A549 (cell line): ENCODE measurements at regions not wholly inside any gene's neighbourhood (a gene's known extent, or its start where the extent isn't known, plus 50 kb on each side); places are given as distances from the start of the nearest gene placed in this dataset.

Source experiments
- ATAC-seq, 2 experiments: fragments of 200-7000 bp in 1 of 2; fragments of >200 bp in 1 of 2; cut with Nextera tagmentation in 1 of 2; cut with Tn5 transposase in 1 of 2; 3 replicates each; pipeline versions ENCODE4 v1.8.0 to v1.9.1; 2018 to 2020; ENCODE audit warnings: mild to moderate bottlenecking in 1 of 2, moderate library complexity in 1 of 2
- CTCF ChIA-PET: fragments of 300-600 bp; sonication (Branson Sonifier 250); formaldehyde crosslinking; extraction: SDS; loops from one replicate; lab custom pipeline; 2021; ENCODE audit warnings: antibody characterized with exemption, inconsistent platforms; lab: Yijun Ruan, JAX
- POLR2A ChIA-PET: fragments of 350-600 bp; formaldehyde crosslinking; extraction: SDS; loops from one replicate; lab custom pipeline; 2021; ENCODE audit warnings: antibody characterized with exemption, inconsistent platforms; lab: Yijun Ruan, JAX
- DNase-seq, 2 experiments: peaks; one replicate each; pipeline versions ENCODE4 v3.0.0 to v3.0.0-alpha.2; 2011 to 2016; ENCODE audit warnings: low read depth in 1 of 2, low spot score in 1 of 2
- FAIRE-seq: peaks from 2 replicates; lab custom pipeline; 2011; peaks lifted over from hg19 to GRCh38; lab: Jason Lieb, UNC
- H3K27ac ChIP-seq, 2 experiments: fragments of >200 bp; sonication (Bioruptor Twin); formaldehyde crosslinking; 3 replicates each; pipeline ENCODE4 v1.5.1; 2016 to 2017
- H3K4me1 ChIP-seq: fragments of >200 bp; sonication (Bioruptor Twin); formaldehyde crosslinking; 3 replicates; pipeline ENCODE4 v1.6.1; 2016
- H3K4me2 ChIP-seq: fragments of >200 bp; sonication (Bioruptor Twin); formaldehyde crosslinking; 3 replicates; pipeline ENCODE4 v1.6.1; 2016
- H3K4me3 ChIP-seq: fragments of >200 bp; sonication (Bioruptor Twin); formaldehyde crosslinking; 3 replicates; pipeline ENCODE4 v1.5.1; 2016
- H3K9me3 ChIP-seq: fragments of >200 bp; sonication (Bioruptor Twin); formaldehyde crosslinking; 3 replicates; pipeline ENCODE4 v1.6.1; 2016
- CEBPB ChIP-seq, 2 experiments: fragments of >200 bp in 1 of 2; sonication (Bioruptor Twin) in 1 of 2; formaldehyde crosslinking in 1 of 2; IDR thresholded peaks; 2 replicates each; pipeline ENCODE4 v1.6.1; 2012 to 2016
- CHD4 ChIP-seq: fragments of 200-600 bp; sonication (generic); IDR thresholded peaks from 2 replicates; pipeline ENCODE4 v1.6.1; 2016; ENCODE audit warnings: antibody characterized with exemption, mild to moderate bottlenecking, borderline replicate concordance
- EHF ChIP-seq: fragments of 250-450 bp; sonication (Bioruptor Pico); IDR thresholded peaks from 2 replicates; pipeline ENCODE4 v1.5.0; 2020; ENCODE audit warnings: mild to moderate bottlenecking
- EHMT2 ChIP-seq: fragments of 200-600 bp; sonication (generic); IDR thresholded peaks from 2 replicates; pipeline ENCODE4 v1.6.1; 2016; ENCODE audit warnings: antibody characterized with exemption, low read depth, mild to moderate bottlenecking, moderate library complexity
- EP300 ChIP-seq, 2 experiments: fragments of >200 bp; sonication (Bioruptor Twin); formaldehyde crosslinking; IDR thresholded peaks; 2 replicates in 1 of 2; 3 replicates in 1 of 2; pipeline ENCODE4 v1.6.1; 2016 to 2017
- FOSB ChIP-seq: fragments of 250-450 bp; sonication (Bioruptor Pico); IDR thresholded peaks from 2 replicates; pipeline ENCODE4 v1.5.0; 2020; ENCODE audit warnings: mild to moderate bottlenecking, moderate library complexity
- FOSL2 ChIP-seq, 2 experiments: fragments of 450-650 bp in 1 of 2; fragments of >200 bp in 1 of 2; sonication (Bioruptor Twin) in 1 of 2; formaldehyde crosslinking; IDR thresholded peaks; 2 replicates each; pipeline versions ENCODE4 v1.5.0 to v1.6.1; 2016 to 2020; ENCODE audit warnings: mild to moderate bottlenecking in 1 of 2, moderate library complexity in 1 of 2
- FOXS1 ChIP-seq: fragments of 250-450 bp; sonication (Bioruptor Pico); IDR thresholded peaks from 2 replicates; pipeline ENCODE4 v1.5.0; 2020; ENCODE audit warnings: mild to moderate bottlenecking, moderate library complexity
- GATA3 ChIP-seq: IDR thresholded peaks from 2 replicates; pipeline ENCODE4 v1.6.1; 2012; ENCODE audit warnings: borderline replicate concordance
- HDAC2 ChIP-seq: fragments of 200-600 bp; sonication (generic); IDR thresholded peaks from 2 replicates; pipeline ENCODE4 v1.6.1; 2016
- JUNB ChIP-seq: fragments of >200 bp; sonication (Bioruptor Twin); formaldehyde crosslinking; IDR thresholded peaks from 2 replicates; pipeline ENCODE4 v1.6.1; 2016
- MAZ ChIP-seq: fragments of 150-350 bp; IDR thresholded peaks from 2 replicates; pipeline ENCODE4 v1.6.1; 2014; ENCODE audit warnings: antibody characterized with exemption, low read depth, low read length, borderline replicate concordance
- NR3C1 ChIP-seq: fragments of >200 bp; sonication (Bioruptor Twin); formaldehyde crosslinking; IDR thresholded peaks from 3 replicates; pipeline ENCODE4 v1.6.1; 2017
- PHF8 ChIP-seq: fragments of 200-600 bp; sonication (generic); IDR thresholded peaks from 2 replicates; pipeline ENCODE4 v1.6.1; 2016; ENCODE audit warnings: low read depth, mild to moderate bottlenecking, antibody characterized with exemption, moderate library complexity, borderline replicate concordance
- POLR2A ChIP-seq: IDR thresholded peaks from 2 replicates; pipeline ENCODE4 v1.6.1; 2012; ENCODE audit warnings: mild to moderate bottlenecking, low read length
- POLR2AphosphoS2 ChIP-seq: conservative IDR thresholded peaks from 2 replicates; pipeline ENCODE4 v1.6.1; 2012; ENCODE audit warnings: low read length, improper control_type of control experiment, inconsistent platforms
- RAD21 ChIP-seq, 2 experiments: fragments of >200 bp in 1 of 2; sonication (Bioruptor Twin) in 1 of 2; formaldehyde crosslinking in 1 of 2; IDR thresholded peaks in 1 of 2; conservative IDR thresholded peaks in 1 of 2; 2 replicates in 1 of 2; 3 replicates in 1 of 2; pipeline ENCODE4 v1.6.1; 2012 to 2018; ENCODE audit warnings: inconsistent platforms in 1 of 2
- RCOR1 ChIP-seq: fragments of 150-350 bp; IDR thresholded peaks from 2 replicates; pipeline ENCODE4 v1.6.1; 2014; ENCODE audit warnings: antibody characterized with exemption, low read length, low read depth
- REST ChIP-seq: fragments of 200-600 bp; sonication (generic); IDR thresholded peaks from 2 replicates; pipeline ENCODE4 v1.6.1; 2016; ENCODE audit warnings: antibody characterized with exemption, mild to moderate bottlenecking, moderate library complexity
- RFX5 ChIP-seq: fragments of 450-650 bp; IDR thresholded peaks from 2 replicates; pipeline ENCODE4 v1.7.1; 2014; ENCODE audit warnings: antibody characterized with exemption, mild to moderate bottlenecking, moderate library complexity
- RNF2 ChIP-seq: fragments of 200-600 bp; sonication (generic); IDR thresholded peaks from 2 replicates; pipeline ENCODE4 v1.6.1; 2016; ENCODE audit warnings: low read depth, mild to moderate bottlenecking, antibody characterized with exemption, moderate library complexity, borderline replicate concordance
- USF2 ChIP-seq: fragments of 450-650 bp; IDR thresholded peaks from 2 replicates; pipeline ENCODE4 v1.6.1; 2014; ENCODE audit warnings: antibody characterized with exemption
- ZC3H11A ChIP-seq: fragments of 450-650 bp; IDR thresholded peaks from 2 replicates; pipeline ENCODE4 v1.6.1; 2014; ENCODE audit warnings: antibody characterized with exemption, mild to moderate bottlenecking
- ZNF302 ChIP-seq: fragments of 250-450 bp; sonication (Bioruptor Pico); IDR thresholded peaks from 2 replicates; pipeline ENCODE4 v1.9.0; 2021; ENCODE audit warnings: inconsistent platforms, mild to moderate bottlenecking, moderate library complexity
- WGBS: methylation state at CpG from one replicate; pipeline ENCODE4 v1.1.6; 2017; ENCODE audit errors: missing lambda C conversion rate; 5-methylcytosine and 5-hydroxymethylcytosine counted together
- TF ChIP-seq, protein P1 (sequence below): fragments of >200 bp; sonication (Bioruptor Twin); formaldehyde crosslinking; IDR thresholded peaks from 3 replicates; pipeline ENCODE4 v1.6.1; 2016
- TF ChIP-seq, protein P2 (sequence below): fragments of >200 bp; sonication (Bioruptor Twin); formaldehyde crosslinking; IDR thresholded peaks from 3 replicates; pipeline ENCODE4 v1.5.1; 2016
- TF ChIP-seq, protein P3 (sequence below): fragments of 250-450 bp; sonication (Bioruptor Pico); IDR thresholded peaks from 2 replicates; pipeline ENCODE4 v1.5.0; 2021; ENCODE audit warnings: mild to moderate bottlenecking, moderate library complexity, borderline replicate concordance
- TF ChIP-seq, protein P4 (sequence below): IDR thresholded peaks from 2 replicates; pipeline ENCODE4 v1.6.1; 2012

DNA sequence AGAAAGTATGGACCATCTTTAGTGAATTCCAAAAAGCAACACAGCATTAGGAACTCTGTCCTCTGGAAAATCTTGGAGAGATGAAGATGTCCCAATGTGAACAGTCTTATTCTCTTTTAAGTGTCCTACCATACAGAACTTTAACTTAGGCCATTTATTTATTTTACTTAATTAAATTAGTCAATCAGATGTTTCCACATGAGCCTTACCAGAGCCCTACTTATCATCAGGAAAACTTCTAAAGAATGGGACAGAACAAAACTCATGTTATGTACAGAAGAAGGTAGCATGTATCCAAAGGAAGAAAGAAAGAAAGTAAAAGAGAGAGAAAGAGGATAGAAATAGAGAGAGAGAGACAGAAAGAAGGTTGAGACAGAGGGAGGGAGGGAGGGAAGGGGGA, 276.4 kb downstream of the ETV1 start:
- Histone ChIP-seq H3K4me3 (no peak overlapping the region), H3K9me3 (0 out of 3 replicates have a peak, but pooled peaks cover 3% of the 10 kb centered on the region)
- no peak for TF ChIP-seq REST
- no peak for TF ChIP-seq CEBPB (IDR thresholded peaks at IDR 0.05)
- TF ChIP-seq, protein P1, sequence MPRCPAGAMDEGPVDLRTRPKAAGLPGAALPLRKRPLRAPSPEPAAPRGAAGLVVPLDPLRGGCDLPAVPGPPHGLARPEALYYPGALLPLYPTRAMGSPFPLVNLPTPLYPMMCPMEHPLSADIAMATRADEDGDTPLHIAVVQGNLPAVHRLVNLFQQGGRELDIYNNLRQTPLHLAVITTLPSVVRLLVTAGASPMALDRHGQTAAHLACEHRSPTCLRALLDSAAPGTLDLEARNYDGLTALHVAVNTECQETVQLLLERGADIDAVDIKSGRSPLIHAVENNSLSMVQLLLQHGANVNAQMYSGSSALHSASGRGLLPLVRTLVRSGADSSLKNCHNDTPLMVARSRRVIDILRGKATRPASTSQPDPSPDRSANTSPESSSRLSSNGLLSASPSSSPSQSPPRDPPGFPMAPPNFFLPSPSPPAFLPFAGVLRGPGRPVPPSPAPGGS = no peak
- TF ChIP-seq ZNF302 = no peak
- TF ChIP-seq RNF2 = no peak
- no peak for TF ChIP-seq ZC3H11A
- TF ChIP-seq JUNB = no peak
- TF ChIP-seq, protein P2, sequence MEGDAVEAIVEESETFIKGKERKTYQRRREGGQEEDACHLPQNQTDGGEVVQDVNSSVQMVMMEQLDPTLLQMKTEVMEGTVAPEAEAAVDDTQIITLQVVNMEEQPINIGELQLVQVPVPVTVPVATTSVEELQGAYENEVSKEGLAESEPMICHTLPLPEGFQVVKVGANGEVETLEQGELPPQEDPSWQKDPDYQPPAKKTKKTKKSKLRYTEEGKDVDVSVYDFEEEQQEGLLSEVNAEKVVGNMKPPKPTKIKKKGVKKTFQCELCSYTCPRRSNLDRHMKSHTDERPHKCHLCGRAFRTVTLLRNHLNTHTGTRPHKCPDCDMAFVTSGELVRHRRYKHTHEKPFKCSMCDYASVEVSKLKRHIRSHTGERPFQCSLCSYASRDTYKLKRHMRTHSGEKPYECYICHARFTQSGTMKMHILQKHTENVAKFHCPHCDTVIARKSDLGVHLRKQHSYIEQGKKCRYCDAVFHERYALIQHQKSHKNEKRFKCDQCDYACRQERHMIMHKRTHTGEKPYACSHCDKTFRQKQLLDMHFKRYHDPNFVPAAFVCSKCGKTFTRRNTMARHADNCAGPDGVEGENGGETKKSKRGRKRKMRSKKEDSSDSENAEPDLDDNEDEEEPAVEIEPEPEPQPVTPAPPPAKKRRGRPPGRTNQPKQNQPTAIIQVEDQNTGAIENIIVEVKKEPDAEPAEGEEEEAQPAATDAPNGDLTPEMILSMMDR = no peak
- no peak for TF ChIP-seq EHF (CRISPR knock-in tag)
- no peak for TF ChIP-seq POLR2AphosphoS2
- TF ChIP-seq RFX5 = no peak
- no peak for TF ChIP-seq HDAC2
- TF ChIP-seq, protein P3, sequence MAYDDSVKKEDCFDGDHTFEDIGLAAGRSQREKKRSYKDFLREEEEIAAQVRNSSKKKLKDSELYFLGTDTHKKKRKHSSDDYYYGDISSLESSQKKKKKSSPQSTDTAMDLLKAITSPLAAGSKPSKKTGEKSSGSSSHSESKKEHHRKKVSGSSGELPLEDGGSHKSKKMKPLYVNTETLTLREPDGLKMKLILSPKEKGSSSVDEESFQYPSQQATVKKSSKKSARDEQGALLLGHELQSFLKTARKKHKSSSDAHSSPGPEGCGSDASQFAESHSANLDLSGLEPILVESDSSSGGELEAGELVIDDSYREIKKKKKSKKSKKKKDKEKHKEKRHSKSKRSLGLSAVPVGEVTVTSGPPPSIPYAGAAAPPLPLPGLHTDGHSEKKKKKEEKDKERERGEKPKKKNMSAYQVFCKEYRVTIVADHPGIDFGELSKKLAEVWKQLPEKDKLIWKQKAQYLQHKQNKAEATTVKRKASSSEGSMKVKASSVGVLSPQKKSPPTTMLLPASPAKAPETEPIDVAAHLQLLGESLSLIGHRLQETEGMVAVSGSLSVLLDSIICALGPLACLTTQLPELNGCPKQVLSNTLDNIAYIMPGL (CRISPR knock-in tag) = no peak
- TF ChIP-seq PHF8 = no peak
- TF ChIP-seq RCOR1 = no peak
- no peak for TF ChIP-seq EP300 (IDR thresholded peaks at IDR 0.05)
- no peak for TF ChIP-seq MAZ
- TF ChIP-seq, all 56 proteins: peak for 0
- no peak for DNase-seq
- Histone ChIP-seq H3K27ac (no peak overlapping the region), H3K4me2 (no peak overlapping the region), H3K4me1 (no peaks in the 10 kb centered on the region)
- ChIA-PET POLR2A (no interaction called here), CTCF (no interaction called here)
- no peak for ATAC-seq
- no peak for FAIRE-seq

DNA sequence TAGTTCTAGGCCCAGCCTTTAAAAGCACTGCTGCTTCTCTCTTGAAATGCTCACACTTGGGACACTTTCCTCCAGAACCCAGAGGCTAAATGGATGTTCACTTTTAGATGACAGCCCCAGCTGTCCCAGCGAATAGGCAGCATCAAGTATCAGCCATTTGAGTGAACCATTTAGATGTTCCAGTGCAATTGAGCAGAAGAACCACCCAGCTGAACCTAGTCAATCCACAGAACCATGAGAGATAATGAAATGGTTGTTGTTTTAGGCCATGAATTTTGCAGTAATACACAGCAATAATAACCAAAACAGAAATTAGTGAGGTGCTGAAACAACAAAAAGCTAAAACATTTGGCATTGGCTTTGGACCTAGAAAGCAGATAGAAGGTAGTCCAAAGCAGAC, 273.9 kb downstream of the ETV1 start:
- CTCF ChIA-PET = interaction anchor here (0.6 to 1.4 kb wide), 3 partner anchors 11 to 190 kb away, joined by 3 to 5 read pairs (median 3); no protein-coding TSS in a partner anchor
- TF ChIP-seq NR3C1 (no peak), POLR2AphosphoS2 (no peak), CHD4 (no peak), USF2 (no peak), GATA3 (no peak), FOSB (CRISPR knock-in tag) (no peak), EHMT2 (no peak), FOXS1 (CRISPR knock-in tag) (no peak), FOSL2 (IDR thresholded peaks at IDR 0.05) (no peak), FOSL2 (CRISPR knock-in tag; IDR thresholded peaks at IDR 0.05) (no peak), RAD21 (conservative IDR thresholded peaks at IDR 0.05 in 1 of 2, IDR thresholded peaks at IDR 0.05 in 1 of 2) (no peak), PHF8 (no peak), POLR2A (no peak)
- TF ChIP-seq, protein P4, sequence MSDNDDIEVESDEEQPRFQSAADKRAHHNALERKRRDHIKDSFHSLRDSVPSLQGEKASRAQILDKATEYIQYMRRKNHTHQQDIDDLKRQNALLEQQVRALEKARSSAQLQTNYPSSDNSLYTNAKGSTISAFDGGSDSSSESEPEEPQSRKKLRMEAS = no peak
- Histone ChIP-seq H3K4me2 (no peak overlapping the region), H3K4me3 (no peak overlapping the region), H3K4me1 (no peaks in the 10 kb centered on the region), H3K27ac (no peak overlapping the region), H3K9me3 (0 out of 3 replicates have a peak, but pooled peaks cover 3% of the 10 kb centered on the region)
- POLR2A ChIA-PET = no interaction called here
- no peak for ATAC-seq
- FAIRE-seq = no peak
- no peak for DNase-seq
- WGBS = 0% methylated on average over 1 of the region's 1 CpG
